ENCODE measurements at regions not wholly inside any gene's neighbourhood (a gene's known extent, or its start where the extent isn't known, plus 50 kb on each side); places are given as distances from the start of the nearest gene placed in this dataset.

DNA sequence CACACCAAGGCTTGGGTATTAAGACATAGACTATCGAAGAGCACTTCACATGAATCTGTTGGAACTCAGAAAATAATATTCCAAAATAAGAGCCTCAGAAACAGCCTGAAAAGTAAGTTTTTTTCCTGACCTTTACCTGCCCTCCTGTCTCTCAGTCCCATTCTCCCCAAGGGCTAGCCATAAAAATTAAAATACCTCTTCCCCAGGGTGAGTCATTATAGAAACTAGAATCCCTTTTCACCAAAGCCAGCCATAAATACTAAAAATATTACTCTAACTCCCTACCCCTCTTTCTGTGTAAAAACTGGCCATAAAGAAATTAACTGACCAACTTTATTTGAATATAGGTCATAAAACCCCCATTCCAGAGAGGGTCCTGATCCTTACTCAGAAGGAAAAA lies 87.9 kb upstream of the TMEM106B start:
- H3K4me1 ChIP-seq: no peaks in the 10 kb centered on the region
- no peak for DNase-seq
- no peak for TF ChIP-seq POLR2A (IDR thresholded peaks at IDR 0.05)
- no peak for TF ChIP-seq POLR2AphosphoS5 (IDR thresholded peaks at IDR 0.05)
- TF ChIP-seq, protein P1, sequence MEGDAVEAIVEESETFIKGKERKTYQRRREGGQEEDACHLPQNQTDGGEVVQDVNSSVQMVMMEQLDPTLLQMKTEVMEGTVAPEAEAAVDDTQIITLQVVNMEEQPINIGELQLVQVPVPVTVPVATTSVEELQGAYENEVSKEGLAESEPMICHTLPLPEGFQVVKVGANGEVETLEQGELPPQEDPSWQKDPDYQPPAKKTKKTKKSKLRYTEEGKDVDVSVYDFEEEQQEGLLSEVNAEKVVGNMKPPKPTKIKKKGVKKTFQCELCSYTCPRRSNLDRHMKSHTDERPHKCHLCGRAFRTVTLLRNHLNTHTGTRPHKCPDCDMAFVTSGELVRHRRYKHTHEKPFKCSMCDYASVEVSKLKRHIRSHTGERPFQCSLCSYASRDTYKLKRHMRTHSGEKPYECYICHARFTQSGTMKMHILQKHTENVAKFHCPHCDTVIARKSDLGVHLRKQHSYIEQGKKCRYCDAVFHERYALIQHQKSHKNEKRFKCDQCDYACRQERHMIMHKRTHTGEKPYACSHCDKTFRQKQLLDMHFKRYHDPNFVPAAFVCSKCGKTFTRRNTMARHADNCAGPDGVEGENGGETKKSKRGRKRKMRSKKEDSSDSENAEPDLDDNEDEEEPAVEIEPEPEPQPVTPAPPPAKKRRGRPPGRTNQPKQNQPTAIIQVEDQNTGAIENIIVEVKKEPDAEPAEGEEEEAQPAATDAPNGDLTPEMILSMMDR (IDR thresholded peaks at IDR 0.05 in 8 of 11, conservative IDR thresholded peaks at IDR 0.05 in 3 of 11): no peak

DNA sequence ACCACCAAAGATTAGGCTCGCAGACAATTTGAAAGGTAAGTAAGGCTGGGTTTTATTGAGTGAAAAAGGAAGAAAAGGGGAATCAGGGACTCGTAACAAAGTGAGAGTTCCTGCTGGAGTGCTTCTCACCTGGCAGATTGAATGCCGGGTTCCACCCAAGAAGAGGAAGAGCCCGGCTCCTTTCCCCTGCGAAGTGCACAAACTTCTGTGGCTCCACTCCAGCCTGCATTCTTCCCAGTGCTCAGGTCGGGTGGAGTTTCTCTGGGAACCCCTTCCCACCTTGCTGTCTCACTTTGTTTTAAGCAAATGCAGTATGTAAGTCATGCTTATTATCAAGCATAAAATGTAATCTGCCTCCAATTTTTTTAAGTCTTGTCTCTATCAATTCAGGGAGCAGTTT lies 87.1 kb upstream of the TMEM106B start:
- WGBS, 5 donors: 68 to 82% (median 74%) methylated on average over 6 of the region's 6 CpGs
- H3K9me3 ChIP-seq: no peaks in the 10 kb centered on the region
- H3K27ac ChIP-seq: no peak overlapping the region
- TF ChIP-seq POLR2A (IDR thresholded peaks at IDR 0.05) (no peak), POLR2AphosphoS5 (IDR thresholded peaks at IDR 0.05) (no peak)
- TF ChIP-seq, protein P1 (IDR thresholded peaks at IDR 0.05 in 8 of 11, conservative IDR thresholded peaks at IDR 0.05 in 3 of 11): no peak
- H3K36me3 ChIP-seq: no peaks in the 10 kb centered on the region
- H3K27me3 ChIP-seq (replicated peaks in 1 of 7): peaks cover 0 to 10% (median 0%) of the 10 kb centered on the region in 7 donors
- no peaks in the 10 kb centered on the region for H3K4me1 ChIP-seq
- H3K4me3 ChIP-seq: no peak overlapping the region
- no peak for DNase-seq
- intact Hi-C loops (cut with DNase I; ENCODE audit: low total_unique reads): no loop called here

More for the DNA sequence above, 87.9 kb upstream of the TMEM106B start:
- Histone ChIP-seq H3K9me3 (no peaks in the 10 kb centered on the region), H3K4me3 (no peak overlapping the region), H3K36me3 (no peaks in the 10 kb centered on the region), H3K27me3 (replicated peaks in 1 of 7) (peaks cover 0 to 10% (median 0%) of the 10 kb centered on the region in 7 donors), H3K27ac (no peak overlapping the region)
- 70 to 90% (median 81%) methylated on average over 1 of the region's 1 CpG for WGBS, 5 donors
- intact Hi-C loops (cut with DNase I; ENCODE audit: low total_unique reads): no loop called here

DNA sequence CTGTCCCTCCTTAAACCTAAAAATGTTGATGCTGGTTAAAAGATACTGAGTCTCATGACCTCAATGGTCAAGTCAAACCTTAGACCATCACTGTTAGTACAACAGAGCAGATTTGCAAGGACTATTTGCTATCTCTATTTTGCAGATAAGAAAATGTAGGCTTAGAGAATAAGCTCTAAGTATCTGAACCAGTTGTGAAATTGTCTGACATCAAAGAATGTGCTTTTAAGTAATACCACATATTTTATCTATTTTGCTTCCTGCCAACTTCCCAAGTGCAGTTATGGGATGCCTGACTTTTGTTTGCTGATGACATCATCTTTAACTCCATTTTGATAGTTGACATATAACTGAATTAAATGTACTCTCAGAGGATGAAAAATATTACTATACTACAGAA lies 83.6 kb upstream of the TMEM106B start:
- Histone ChIP-seq H3K27me3 (replicated peaks in 1 of 7) (peaks cover 0 to 10% (median 0%) of the 10 kb centered on the region in 7 donors), H3K4me1 (no peaks in the 10 kb centered on the region), H3K27ac (no peak overlapping the region), H3K36me3 (no peaks in the 10 kb centered on the region), H3K4me3 (no peak overlapping the region), H3K9me3 (peaks cover 0 to 2% (median 0%) of the 10 kb centered on the region in 8 donors)
- no peak for TF ChIP-seq POLR2AphosphoS5 (IDR thresholded peaks at IDR 0.05)
- TF ChIP-seq POLR2A (IDR thresholded peaks at IDR 0.05): no peak
- intact Hi-C loops (cut with DNase I; ENCODE audit: low total_unique reads): no loop called here
- DNase-seq: no peak

DNA sequence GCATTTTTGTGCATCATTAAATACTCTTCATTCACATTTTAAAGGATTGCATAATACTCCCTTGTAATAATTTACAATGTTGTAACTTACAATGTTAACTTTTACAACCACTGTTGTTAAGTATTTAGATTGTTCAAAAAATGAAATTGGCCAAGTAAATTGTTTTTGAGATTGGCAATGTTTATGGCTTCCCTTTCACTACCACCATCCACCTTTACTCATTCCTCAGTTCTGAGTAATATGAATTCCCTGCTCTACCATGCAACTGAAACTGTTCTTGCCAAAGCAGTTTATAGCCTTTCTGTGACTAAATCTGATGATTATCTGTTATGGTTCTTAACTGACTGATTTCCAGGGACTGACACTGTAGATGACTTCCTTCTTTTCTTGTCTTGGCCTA lies 80.5 kb upstream of the TMEM106B start:
- Histone ChIP-seq H3K4me3 (no peak overlapping the region), H3K36me3 (no peaks in the 10 kb centered on the region), H3K27me3 (replicated peaks in 1 of 7) (no peaks in the 10 kb centered on the region), H3K9me3 (peaks cover 0 to 5% (median 0%) of the 10 kb centered on the region in 8 donors), H3K27ac (no peak overlapping the region), H3K4me1 (no peaks in the 10 kb centered on the region)
- intact Hi-C loops (cut with DNase I; ENCODE audit: low total_unique reads): no loop called here
- DNase-seq: no peak
- TF ChIP-seq POLR2AphosphoS5 (IDR thresholded peaks at IDR 0.05) (no peak), POLR2A (IDR thresholded peaks at IDR 0.05) (no peak)
- TF ChIP-seq, protein P1 (IDR thresholded peaks at IDR 0.05 in 8 of 11, conservative IDR thresholded peaks at IDR 0.05 in 3 of 11): no peak

DNA sequence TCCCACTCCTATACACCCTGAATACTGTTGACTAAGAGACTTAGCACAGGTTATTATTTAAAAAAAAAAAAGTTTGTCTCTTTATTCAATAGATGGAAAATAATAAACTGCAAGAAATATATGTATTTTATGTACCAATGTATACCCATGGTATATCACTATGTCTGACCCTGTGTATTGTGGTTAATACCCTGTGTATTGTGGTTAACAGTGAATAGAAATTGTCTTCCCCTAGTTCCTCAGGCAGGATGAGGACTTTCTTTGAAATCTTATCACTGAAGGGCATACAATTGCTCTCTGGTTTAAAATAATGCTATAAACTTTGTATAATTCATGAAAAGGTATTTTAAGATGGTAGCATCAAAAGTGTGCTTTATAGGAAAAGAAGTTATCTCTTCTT lies 80.0 kb upstream of the TMEM106B start:
- intact Hi-C loops (cut with DNase I; ENCODE audit: low total_unique reads): no loop called here
- no peak for DNase-seq
- Histone ChIP-seq H3K9me3 (peaks cover 0 to 5% (median 0%) of the 10 kb centered on the region in 8 donors), H3K36me3 (no peaks in the 10 kb centered on the region), H3K27me3 (replicated peaks in 1 of 7) (no peaks in the 10 kb centered on the region), H3K27ac (no peak overlapping the region), H3K4me1 (no peaks in the 10 kb centered on the region), H3K4me3 (no peak overlapping the region)
- TF ChIP-seq POLR2A (IDR thresholded peaks at IDR 0.05) (no peak), POLR2AphosphoS5 (IDR thresholded peaks at IDR 0.05) (no peak)
- TF ChIP-seq, protein P1 (IDR thresholded peaks at IDR 0.05 in 8 of 11, conservative IDR thresholded peaks at IDR 0.05 in 3 of 11): no peak
